ENCODE measurements at regions not wholly inside any gene's neighbourhood (a gene's known extent, or its start where the extent isn't known, plus 50 kb on each side); places are given as distances from the start of the nearest gene placed in this dataset.

DNA sequence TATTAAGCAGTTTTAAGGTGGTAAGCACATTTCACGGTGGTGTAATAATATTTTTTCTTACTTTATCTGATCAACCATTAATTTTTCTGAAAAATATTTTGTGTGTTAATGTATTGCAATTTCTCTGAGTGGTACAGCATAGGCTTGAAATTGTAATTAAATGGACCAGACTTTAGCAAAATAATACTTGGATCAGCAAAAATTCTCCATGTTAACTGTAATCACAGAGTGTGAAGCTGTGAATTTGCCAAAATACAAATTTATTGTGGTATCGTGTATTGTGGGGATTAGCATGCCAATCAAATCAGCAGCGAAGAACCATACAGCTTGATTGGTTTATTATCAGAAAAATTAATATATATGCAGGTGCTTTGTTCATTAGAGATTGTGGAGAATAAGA lies 1088.9 kb upstream of the GYPC start:
- TF ChIP-seq, protein P1, sequence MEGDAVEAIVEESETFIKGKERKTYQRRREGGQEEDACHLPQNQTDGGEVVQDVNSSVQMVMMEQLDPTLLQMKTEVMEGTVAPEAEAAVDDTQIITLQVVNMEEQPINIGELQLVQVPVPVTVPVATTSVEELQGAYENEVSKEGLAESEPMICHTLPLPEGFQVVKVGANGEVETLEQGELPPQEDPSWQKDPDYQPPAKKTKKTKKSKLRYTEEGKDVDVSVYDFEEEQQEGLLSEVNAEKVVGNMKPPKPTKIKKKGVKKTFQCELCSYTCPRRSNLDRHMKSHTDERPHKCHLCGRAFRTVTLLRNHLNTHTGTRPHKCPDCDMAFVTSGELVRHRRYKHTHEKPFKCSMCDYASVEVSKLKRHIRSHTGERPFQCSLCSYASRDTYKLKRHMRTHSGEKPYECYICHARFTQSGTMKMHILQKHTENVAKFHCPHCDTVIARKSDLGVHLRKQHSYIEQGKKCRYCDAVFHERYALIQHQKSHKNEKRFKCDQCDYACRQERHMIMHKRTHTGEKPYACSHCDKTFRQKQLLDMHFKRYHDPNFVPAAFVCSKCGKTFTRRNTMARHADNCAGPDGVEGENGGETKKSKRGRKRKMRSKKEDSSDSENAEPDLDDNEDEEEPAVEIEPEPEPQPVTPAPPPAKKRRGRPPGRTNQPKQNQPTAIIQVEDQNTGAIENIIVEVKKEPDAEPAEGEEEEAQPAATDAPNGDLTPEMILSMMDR (IDR thresholded peaks at IDR 0.05; ENCODE audit: low read depth, low read length) = no peak
- TF ChIP-seq POLR2A (IDR thresholded peaks at IDR 0.05; ENCODE audit: extremely low read depth, insufficient read length) (no peak), MYC (IDR thresholded peaks at IDR 0.05; ENCODE audit: low read depth, low read length) (no peak)

All from NB4 (cell line).